ENCODE measurements at regions not wholly inside any gene's neighbourhood (a gene's known extent, or its start where the extent isn't known, plus 50 kb on each side); places are given as distances from the start of the nearest gene placed in this dataset.
"Not testable (repeated sequence)": the region's sequence is repeated elsewhere in the genome, so short reads cannot be mapped to it uniquely, and the experiment has no call there.

- DNase-seq (ENCODE audit: low spot score), result no peak
These were observed 87.2 kb upstream of the IVNS1ABP start for GRCh38 chr1:185404291-185404690.

- no peak for DNase-seq (ENCODE audit: low spot score)
These were observed 85.9 kb upstream of the IVNS1ABP start for GRCh38 chr1:185402930-185403329.

- no peak for DNase-seq (ENCODE audit: low spot score)
These were observed 84.0 kb upstream of the IVNS1ABP start for GRCh38 chr1:185401019-185401418.

DNA sequence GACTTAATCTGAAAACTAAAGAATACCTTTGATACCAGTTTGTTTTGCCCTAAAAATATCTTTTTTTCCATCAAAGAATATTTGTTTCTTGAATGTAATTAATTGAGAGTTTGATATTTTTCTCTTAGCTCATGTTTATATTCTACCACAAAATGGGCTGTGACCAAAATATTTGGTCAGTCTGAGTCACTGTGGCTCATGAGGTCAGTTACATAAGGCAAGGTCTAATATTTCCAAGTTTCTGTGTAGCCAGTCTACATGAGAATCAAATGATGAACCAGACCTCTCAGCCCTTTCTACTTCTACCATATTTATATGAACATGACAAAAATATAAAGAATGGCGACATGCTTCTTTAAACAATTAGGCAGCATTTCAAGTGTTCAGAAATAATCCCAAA lies 83.0 kb upstream of the IVNS1ABP start:
- DNase-seq (ENCODE audit: low spot score), result no peak

DNA sequence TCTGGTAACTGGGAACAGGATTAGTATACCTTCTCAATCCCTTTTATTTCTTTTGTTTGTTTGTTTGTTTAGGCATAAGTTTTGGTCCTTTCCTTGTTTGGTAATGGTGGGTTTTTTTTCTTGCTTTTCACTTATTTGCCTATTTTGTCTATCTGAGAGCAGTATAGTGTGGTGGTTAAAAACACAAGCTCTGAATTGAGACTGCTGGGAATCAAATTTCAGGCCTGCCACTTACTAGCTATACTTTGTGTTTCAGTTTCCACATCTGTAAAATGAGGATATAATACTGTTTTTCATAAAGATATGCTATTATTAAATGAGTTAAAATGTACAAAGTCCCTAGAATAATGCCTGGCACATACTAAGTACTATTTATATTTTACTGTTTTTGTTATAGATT lies 81.6 kb upstream of the IVNS1ABP start:
- DNase-seq (ENCODE audit: low spot score), result no peak

GRCh38 chr1:185398022-185398421 lies 81.0 kb upstream of the IVNS1ABP start:
- no peak for DNase-seq (ENCODE audit: low spot score)

DNA sequence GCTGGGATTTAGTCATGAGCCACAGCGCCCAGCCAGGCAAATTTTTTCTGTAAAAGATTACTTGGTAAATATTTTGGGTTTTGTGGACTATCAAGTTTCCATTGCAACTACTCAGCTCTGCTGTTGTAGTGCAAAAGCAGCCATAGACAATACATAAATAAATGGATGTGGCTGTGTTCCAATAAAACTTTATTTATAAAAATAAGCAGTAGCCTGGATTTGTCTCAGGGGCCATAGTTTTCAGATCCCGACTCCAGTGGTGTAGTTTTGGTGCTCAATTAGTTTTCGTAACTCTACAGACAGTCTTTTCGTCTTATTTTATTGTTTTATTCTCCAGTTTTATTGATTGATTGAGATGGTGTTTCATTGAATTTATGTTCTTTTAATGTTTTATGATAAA lies 80.1 kb upstream of the IVNS1ABP start:
- no peak for DNase-seq (ENCODE audit: low spot score)

GRCh38 chr1:185396126-185396525 lies 79.1 kb upstream of the IVNS1ABP start:
- no peak for DNase-seq (ENCODE audit: low spot score)

DNA sequence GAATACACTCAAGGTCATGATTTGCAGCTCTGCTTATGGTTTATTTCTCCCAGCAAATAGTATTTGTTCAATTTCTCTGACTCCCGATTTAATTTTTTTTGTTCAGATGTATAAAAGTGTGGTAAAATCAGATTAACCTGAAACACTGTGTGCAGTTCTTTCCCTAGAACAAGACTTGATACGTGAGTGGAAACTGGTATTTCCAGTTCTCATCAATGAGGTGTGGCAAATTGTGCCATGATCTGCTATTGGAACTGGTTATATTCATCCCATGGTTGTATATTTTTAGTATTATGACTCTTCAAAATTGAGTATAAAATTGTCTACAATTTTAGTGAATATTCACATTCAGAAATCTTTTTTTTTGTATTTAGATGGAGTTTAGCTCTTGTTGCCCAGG lies 76.8 kb upstream of the IVNS1ABP start:
- DNase-seq (ENCODE audit: low spot score), result no peak

GRCh38 chr1:185393205-185393604 lies 76.2 kb upstream of the IVNS1ABP start:
- DNase-seq (ENCODE audit: low spot score), result no peak

DNA sequence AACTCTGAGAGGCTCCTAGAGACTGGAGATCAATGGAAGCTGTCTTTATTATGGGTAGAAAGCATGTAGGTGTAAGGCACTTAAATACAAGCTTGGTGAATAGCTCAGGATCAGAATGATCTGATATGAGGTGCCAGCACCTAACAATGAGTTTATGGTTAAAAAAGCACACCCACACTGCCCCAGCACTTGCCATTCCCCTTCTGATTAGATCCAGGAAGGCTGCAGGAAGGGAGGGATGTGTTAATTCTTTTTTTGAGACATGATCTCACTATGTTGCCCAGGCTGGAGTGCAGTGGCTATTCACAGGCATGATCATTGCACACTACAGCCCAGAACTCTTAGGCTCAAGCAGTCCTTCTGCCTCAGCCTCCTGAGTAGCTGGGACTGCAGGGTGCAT lies 71.8 kb upstream of the IVNS1ABP start:
- DNase-seq (ENCODE audit: low spot score), result no peak

GRCh38 chr1:185388346-185388745 lies 71.3 kb upstream of the IVNS1ABP start:
- DNase-seq (ENCODE audit: low spot score), result no peak

- no peak for DNase-seq (ENCODE audit: low spot score)
These were observed 68.9 kb upstream of the IVNS1ABP start for GRCh38 chr1:185385991-185386390.

DNA sequence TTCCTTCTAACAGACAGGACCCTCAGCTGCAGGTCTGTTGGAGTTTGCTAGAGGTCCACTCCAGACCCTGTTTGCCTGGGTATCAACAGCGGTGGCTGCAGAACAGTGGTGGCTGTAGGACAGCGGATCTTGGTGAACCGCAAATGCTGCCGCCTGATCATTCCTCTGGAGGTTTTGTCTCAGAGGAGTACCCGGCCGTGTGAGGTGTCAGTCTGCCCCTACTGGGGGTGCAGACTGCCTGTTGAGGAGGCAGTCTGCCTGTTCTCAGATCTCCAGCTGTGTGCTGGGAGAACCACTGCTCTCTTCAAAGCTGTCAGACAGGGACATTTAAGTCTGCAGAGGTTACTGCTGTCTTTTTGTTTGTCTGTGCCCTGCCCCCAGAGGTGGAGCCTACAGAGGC lies 66.8 kb upstream of the IVNS1ABP start:
- DNase-seq (ENCODE audit: low spot score), result not testable (repeated sequence)

GRCh38 chr1:185377831-185378230 lies 60.8 kb upstream of the IVNS1ABP start:
- no peak for DNase-seq (ENCODE audit: low spot score)

- no peak for DNase-seq (ENCODE audit: low spot score)
These were observed 60.0 kb upstream of the IVNS1ABP start for GRCh38 chr1:185376840-185377635.

GRCh38 chr1:185376288-185376687 lies 59.2 kb upstream of the IVNS1ABP start:
- no peak for DNase-seq (ENCODE audit: low spot score)

DNA sequence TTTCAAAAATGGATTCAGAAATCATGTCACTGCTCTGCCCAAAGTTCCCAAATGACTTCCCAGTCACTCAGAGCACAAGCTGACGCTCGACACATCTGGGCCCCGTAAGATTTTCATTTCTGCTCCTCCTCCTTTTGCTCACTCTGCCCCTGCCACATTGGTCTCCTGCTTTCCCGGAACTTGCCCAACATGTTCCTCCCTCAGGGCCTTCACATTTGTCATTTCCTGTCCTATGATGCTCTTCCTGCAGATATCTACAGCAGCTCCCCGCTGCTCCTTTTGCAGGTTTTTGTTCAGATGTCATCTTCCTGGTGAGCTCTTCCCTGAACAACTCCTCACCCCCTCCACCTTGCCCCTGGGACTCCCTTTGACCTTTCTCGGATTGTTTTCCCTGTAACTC lies 58.5 kb upstream of the IVNS1ABP start:
- no peak for DNase-seq (ENCODE audit: low spot score)

- DNase-seq (ENCODE audit: low spot score), result no peak
These were observed 56.9 kb upstream of the IVNS1ABP start for GRCh38 chr1:185373813-185374529.

GRCh38 chr1:185369786-185370185 lies 52.7 kb upstream of the IVNS1ABP start:
- DNase-seq (ENCODE audit: low spot score), result no peak

DNA sequence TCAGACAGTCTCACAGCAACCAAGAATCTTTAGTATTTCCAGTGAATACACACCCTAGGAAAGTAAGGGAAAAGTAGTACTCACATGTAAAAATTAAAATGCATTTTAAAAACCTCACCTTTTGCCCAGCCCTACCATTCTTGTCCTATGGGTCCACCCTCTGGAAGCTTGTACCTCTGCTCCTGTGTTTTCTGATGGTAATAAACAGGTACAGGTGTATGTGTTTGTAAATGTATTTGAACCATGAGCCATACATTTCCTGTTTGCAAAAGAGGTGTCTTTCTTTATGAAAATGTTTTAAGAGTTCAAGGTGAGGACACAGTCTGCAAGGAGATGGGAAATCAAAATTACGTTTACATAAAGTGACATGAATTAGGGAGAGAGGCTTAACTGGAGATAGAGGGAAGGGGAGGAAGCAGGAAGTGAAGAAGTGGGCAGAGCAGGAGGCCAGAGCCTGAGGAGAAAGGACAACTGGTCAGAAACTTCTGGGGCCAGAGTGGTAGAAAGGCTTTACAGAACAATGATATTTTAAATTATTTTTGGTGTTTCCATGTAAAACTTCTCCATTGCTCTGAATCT lies 52.0 kb upstream of the IVNS1ABP start:
- DNase-seq (ENCODE audit: low spot score), result no peak

GRCh38 chr1:185368313-185368855 lies 51.3 kb upstream of the IVNS1ABP start:
- no peak for DNase-seq (ENCODE audit: low spot score)

- no peak for DNase-seq (ENCODE audit: low spot score)
These were observed 50.2 kb upstream of the IVNS1ABP start for GRCh38 chr1:185367218-185367617.
